Islet precursor cell (in vitro differentiated cells): ENCODE measurements at regions not wholly inside any gene's neighbourhood (a gene's known extent, or its start where the extent isn't known, plus 50 kb on each side); places are given as distances from the start of the nearest gene placed in this dataset.
"Not testable (repeated sequence)": the region's sequence is repeated elsewhere in the genome, so short reads cannot be mapped to it uniquely, and the experiment has no call there.

Source experiments
- DNase-seq: peaks from one replicate; pipeline ENCODE4 v3.0.0-alpha.2; 2018

DNA sequence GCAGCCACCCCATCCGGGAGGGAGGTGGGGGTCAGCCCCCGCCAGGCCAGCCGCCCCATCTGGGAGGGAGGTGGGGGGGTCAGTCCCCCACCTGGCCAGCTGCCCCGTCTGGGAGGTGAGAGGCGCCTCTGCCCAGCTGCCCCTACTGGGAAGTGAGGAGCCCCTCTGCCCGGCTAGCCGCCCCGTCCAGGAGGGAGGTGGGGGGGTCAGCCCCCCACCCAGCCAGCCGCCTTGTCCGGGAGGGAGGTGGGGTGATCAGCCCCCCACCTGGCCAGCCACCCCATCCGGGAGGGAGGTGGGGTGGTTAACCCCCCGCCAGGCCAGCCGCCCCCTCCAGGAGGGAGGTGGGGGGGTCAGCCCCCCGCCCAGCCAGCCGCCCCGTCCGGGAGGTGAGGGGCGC, 852.4 kb upstream of the DEFB115 start:
- DNase-seq, result not testable (repeated sequence)

DNA sequence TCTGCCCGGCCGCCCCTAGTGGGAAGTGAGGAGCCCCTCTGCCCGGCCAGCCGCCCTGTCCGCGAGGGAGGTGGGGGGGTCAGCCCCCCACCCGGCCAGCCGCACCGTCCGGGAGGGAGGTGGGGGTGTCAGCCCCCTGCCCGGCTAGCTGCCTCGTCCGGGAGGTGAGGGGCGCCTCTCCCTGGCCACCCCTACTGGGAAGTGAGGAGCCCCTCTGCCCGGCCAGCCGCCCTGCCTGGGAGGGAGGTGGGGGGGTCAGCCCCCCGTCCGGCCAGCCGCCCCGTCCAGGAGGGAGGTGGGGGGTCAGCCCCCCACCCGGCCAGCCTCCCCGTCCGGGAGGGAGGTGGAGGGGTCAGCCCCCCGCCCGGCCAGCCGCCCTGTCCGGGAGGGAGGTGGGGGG, 851.9 kb upstream of the DEFB115 start:
- not testable (repeated sequence) for DNase-seq

DNA sequence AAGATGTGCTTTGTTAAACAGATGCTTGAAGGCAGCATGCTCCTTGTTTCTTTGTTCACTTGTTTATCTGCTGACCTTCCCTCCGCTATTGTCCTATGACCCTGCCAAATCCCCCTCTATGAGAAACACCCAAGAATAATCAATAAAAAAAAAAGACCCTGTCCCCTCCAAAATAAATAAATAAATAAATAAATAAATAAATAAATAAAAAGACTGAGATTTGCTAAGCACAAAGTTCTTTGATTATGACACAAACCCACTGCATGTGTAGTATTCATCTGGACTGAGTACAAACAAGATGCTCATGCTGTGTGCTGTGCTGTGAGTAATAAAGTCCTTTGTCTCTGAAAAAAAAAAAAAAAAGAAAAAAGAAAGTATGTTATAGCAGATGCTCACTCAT, 851.1 kb upstream of the DEFB115 start:
- not testable (repeated sequence) for DNase-seq

DNA sequence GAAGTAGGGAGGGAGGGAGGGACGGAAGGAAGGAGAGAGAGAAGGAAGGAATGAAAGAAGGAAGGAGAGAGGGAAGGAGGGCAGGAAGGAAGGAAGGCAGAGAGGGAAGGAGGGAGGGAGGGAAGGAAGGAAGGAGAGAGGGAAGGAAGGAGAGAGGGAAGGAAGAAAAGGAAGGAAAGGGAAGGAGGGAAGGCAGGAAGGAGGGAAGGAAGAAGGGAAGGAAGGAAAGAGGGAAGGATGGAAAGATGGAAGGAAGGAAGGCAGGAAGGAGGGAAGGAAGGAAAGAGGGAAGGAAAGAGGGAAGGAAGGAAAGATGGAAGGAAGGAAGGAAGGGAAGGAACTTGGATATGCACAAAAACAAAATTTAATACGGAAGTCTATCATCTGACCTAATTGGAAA, 844.5 kb upstream of the DEFB115 start:
- no peak for DNase-seq

GRCh38 chr20:30417387-30417786, 840.1 kb upstream of the DEFB115 start:
- not testable (repeated sequence) for DNase-seq

DNA sequence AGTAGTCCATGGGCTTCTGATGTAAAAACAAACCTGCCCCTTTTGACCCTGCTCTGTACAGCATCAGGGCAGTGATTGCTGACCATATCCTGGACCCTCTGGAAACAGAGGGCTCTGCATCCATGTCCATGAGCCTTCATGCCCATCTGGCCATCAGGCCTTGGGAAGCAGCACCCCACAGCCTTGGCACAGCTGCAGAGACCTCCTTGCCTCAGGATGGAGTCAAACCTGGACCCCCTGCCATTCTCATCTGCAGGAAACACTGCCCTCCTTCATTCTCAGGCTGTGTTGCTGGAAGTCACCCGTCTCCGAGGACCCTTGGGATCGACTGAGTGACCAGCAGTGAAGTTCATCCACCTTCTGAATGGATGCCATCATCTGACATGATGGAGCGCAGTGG, 839.1 kb upstream of the DEFB115 start:
- not testable (repeated sequence) for DNase-seq

GRCh38 chr20:30419466-30419865, 838.0 kb upstream of the DEFB115 start:
- no peak for DNase-seq

DNA sequence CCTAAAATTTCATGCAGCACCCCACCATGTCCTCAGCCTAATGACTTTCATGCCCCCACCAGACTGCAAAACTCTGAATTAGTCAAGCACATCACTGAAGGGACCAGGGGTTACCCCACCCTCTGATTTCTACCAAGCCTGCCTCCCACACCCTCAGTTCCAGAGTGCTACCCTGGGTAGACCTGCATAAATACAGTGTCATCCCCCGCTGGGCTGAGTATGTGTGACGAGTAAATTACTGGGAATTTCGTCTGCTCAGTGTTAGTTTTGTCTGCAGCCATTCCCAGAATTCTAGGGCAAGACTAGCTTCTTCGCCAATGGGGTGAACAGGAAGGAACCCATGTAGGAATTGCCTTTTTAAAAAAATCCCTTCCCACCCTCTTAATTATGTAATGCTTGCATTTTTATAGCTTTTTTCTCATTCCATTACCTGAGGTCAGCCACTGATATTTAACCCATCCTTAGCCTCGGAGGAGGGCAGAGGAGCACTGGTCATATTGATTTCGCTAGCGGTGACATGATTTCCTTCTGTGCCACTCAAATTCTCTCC, 837.5 kb upstream of the DEFB115 start:
- not testable (repeated sequence) for DNase-seq
